ENCODE measurements at regions not wholly inside any gene's neighbourhood (a gene's known extent, or its start where the extent isn't known, plus 50 kb on each side); places are given as distances from the start of the nearest gene placed in this dataset.

DNA sequence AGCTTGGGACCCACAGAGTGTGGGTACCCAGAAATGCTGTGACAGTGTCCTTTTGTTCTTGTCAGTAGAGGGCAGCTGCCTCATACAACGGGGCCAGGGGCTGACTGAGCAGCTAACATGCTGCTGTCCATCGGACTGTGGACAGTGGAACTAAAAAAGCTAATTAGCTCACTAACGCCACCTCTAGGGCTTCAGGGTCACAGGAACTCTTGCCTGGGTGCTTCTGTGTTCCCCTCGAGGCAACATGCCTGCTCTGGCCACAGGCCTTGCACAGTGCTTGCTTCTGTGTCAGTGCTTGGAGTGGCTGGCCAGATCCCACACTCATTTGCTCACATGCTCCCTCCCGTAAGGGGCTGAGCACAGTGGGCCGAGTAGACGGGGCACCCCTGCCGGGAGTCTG, 377.0 kb downstream of the OLFM4 start:
- Histone ChIP-seq H3K4me3 (ENCODE audit: low read depth in 2 of 2, low read length in 2 of 2) (no peak overlapping the region), H3K27me3 (ENCODE audit: control insufficient read depth, insufficient read depth, low read length) (no peaks in the 10 kb centered on the region), H3K4me1 (ENCODE audit: control insufficient read depth, insufficient read depth, low read length) (no peaks in the 10 kb centered on the region), H3K9me3 (ENCODE audit: control insufficient read depth, insufficient read depth, low read depth, low read length) (no peaks in the 10 kb centered on the region), H3K27ac (ENCODE audit: low read length) (no peak overlapping the region), H3K36me3 (ENCODE audit: control insufficient read depth, insufficient read depth, low read length) (no peaks in the 10 kb centered on the region)
- DNase-seq (ENCODE audit: low read depth, low spot score) (no peak), ATAC-seq (no peak)
- POLR2A ChIA-PET = no interaction called here
- BruUV-seq (replicated peaks) = no TSS peak
- intact Hi-C loops (cut with micrococcal nuclease; ENCODE audit: unreplicated experiment) = no loop called here
- TF ChIP-seq, protein P1, sequence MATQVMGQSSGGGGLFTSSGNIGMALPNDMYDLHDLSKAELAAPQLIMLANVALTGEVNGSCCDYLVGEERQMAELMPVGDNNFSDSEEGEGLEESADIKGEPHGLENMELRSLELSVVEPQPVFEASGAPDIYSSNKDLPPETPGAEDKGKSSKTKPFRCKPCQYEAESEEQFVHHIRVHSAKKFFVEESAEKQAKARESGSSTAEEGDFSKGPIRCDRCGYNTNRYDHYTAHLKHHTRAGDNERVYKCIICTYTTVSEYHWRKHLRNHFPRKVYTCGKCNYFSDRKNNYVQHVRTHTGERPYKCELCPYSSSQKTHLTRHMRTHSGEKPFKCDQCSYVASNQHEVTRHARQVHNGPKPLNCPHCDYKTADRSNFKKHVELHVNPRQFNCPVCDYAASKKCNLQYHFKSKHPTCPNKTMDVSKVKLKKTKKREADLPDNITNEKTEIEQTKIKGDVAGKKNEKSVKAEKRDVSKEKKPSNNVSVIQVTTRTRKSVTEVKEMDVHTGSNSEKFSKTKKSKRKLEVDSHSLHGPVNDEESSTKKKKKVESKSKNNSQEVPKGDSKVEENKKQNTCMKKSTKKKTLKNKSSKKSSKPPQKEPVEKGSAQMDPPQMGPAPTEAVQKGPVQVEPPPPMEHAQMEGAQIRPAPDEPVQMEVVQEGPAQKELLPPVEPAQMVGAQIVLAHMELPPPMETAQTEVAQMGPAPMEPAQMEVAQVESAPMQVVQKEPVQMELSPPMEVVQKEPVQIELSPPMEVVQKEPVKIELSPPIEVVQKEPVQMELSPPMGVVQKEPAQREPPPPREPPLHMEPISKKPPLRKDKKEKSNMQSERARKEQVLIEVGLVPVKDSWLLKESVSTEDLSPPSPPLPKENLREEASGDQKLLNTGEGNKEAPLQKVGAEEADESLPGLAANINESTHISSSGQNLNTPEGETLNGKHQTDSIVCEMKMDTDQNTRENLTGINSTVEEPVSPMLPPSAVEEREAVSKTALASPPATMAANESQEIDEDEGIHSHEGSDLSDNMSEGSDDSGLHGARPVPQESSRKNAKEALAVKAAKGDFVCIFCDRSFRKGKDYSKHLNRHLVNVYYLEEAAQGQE (IDR thresholded peaks at IDR 0.05; ENCODE audit: insufficient read depth in 1 of 2, low read depth in 2 of 2, low read length in 1 of 2) = no peak
- TF ChIP-seq, protein P2, sequence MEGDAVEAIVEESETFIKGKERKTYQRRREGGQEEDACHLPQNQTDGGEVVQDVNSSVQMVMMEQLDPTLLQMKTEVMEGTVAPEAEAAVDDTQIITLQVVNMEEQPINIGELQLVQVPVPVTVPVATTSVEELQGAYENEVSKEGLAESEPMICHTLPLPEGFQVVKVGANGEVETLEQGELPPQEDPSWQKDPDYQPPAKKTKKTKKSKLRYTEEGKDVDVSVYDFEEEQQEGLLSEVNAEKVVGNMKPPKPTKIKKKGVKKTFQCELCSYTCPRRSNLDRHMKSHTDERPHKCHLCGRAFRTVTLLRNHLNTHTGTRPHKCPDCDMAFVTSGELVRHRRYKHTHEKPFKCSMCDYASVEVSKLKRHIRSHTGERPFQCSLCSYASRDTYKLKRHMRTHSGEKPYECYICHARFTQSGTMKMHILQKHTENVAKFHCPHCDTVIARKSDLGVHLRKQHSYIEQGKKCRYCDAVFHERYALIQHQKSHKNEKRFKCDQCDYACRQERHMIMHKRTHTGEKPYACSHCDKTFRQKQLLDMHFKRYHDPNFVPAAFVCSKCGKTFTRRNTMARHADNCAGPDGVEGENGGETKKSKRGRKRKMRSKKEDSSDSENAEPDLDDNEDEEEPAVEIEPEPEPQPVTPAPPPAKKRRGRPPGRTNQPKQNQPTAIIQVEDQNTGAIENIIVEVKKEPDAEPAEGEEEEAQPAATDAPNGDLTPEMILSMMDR (IDR thresholded peaks at IDR 0.05) = no peak
- TF ChIP-seq SIN3A (IDR thresholded peaks at IDR 0.05; ENCODE audit: borderline replicate concordance, insufficient read depth, low read depth, low read length) (no peak), POLR2AphosphoS5 (IDR thresholded peaks at IDR 0.05; ENCODE audit: low read depth, low read length) (no peak), TCF7L2 (IDR thresholded peaks at IDR 0.05; ENCODE audit: low read depth, low read length) (no peak)
- in situ Hi-C loops (cut with HindIII; ENCODE audit: low pct_unique_long_range_greater_than_20kb, low sequenced_read_pairs) = no loop called here
- CTCF ChIA-PET = no interaction called here

- intact Hi-C loops (cut with micrococcal nuclease; ENCODE audit: unreplicated experiment) (no loop called here), in situ Hi-C loops (cut with HindIII; ENCODE audit: low pct_unique_long_range_greater_than_20kb, low sequenced_read_pairs) (no loop called here)
- no peak for ATAC-seq
- ChIA-PET CTCF (no interaction called here), POLR2A (no interaction called here)
- H3K9me3 ChIP-seq (ENCODE audit: control insufficient read depth, insufficient read depth, low read depth, low read length) = no peaks in the 10 kb centered on the region
- H3K36me3 ChIP-seq (ENCODE audit: control insufficient read depth, insufficient read depth, low read length) = no peaks in the 10 kb centered on the region
- H3K27me3 ChIP-seq (ENCODE audit: control insufficient read depth, insufficient read depth, low read length) = no peaks in the 10 kb centered on the region
- no peak for DNase-seq (ENCODE audit: low read depth, low spot score)
- no peak overlapping the region for H3K4me3 ChIP-seq (ENCODE audit: low read depth in 2 of 2, low read length in 2 of 2)
- H3K4me1 ChIP-seq (ENCODE audit: control insufficient read depth, insufficient read depth, low read length) = no peaks in the 10 kb centered on the region
- H3K27ac ChIP-seq (ENCODE audit: low read length) = no peak overlapping the region
- BruUV-seq (replicated peaks) = no TSS peak
- TF ChIP-seq SIN3A (IDR thresholded peaks at IDR 0.05; ENCODE audit: borderline replicate concordance, insufficient read depth, low read depth, low read length) = no peak
- TF ChIP-seq, protein P1 (IDR thresholded peaks at IDR 0.05; ENCODE audit: insufficient read depth in 1 of 2, low read depth in 2 of 2, low read length in 1 of 2) = no peak
- no peak for TF ChIP-seq POLR2AphosphoS5 (IDR thresholded peaks at IDR 0.05; ENCODE audit: low read depth, low read length)
- no peak for TF ChIP-seq TCF7L2 (IDR thresholded peaks at IDR 0.05; ENCODE audit: low read depth, low read length)
- TF ChIP-seq, protein P2 (IDR thresholded peaks at IDR 0.05) = no peak
Observed at GRCh38 chr13:53408306-53408705, 379.7 kb downstream of the OLFM4 start.

Data from Panc1 (cell line).